Mucosa of descending colon (tissue), 3 donors: ENCODE measurements at regions not wholly inside any gene's neighbourhood (a gene's known extent, or its start where the extent isn't known, plus 50 kb on each side); places are given as distances from the start of the nearest gene placed in this dataset.

Source experiments
- ATAC-seq: fragments of 200-7000 bp; cut with Tn5 transposase; one replicate; pipeline ENCODE4 v1.9.1; 2020; ENCODE audit warnings: mild to moderate bottlenecking, moderate library complexity
- DNase-seq, 3 donors: peaks; one replicate each; pipeline ENCODE4 v3.0.0-alpha.2; 2020
- H3K36me3 ChIP-seq: fragments of 200-600 bp; one replicate; pipeline ENCODE4 v1.8.0; 2021; ENCODE audit warnings: low read depth, mild to moderate bottlenecking
- H3K4me1 ChIP-seq: fragments of 200-600 bp; one replicate; pipeline ENCODE4 v1.8.0; 2021; ENCODE audit warnings: low read depth, mild to moderate bottlenecking
- H3K4me3 ChIP-seq: fragments of 200-600 bp; one replicate; pipeline ENCODE4 v1.8.0; 2021; ENCODE audit warnings: mild to moderate bottlenecking
- H3K9me3 ChIP-seq: fragments of 200-600 bp; one replicate; pipeline ENCODE4 v1.8.0; 2021; ENCODE audit warnings: mild to moderate bottlenecking
- intact Hi-C, 2 donors: fragments of 100-400 bp; cut with DNase I in 1 of 2; cut with micrococcal nuclease in 1 of 2; formaldehyde crosslinking; loops; one replicate each; pipeline versions ENCODE4 v1.11.0 to v1.11.1; 2022; cut with DNase I, micrococcal nuclease
- TF ChIP-seq, protein P1 (sequence below): fragments of 200-600 bp; IDR thresholded peaks from one replicate; pipeline ENCODE4 v1.8.0; 2022; ENCODE audit warnings: antibody characterized with exemption, mild to moderate bottlenecking
- donor health status: DM: no; HTN: no; CAD: no; lungs with moderate emphysema.
- donor health status: DM: no; HTN: no; CAD: no.
- donor health status: DM: no; HTN: yes; CAD: no.

DNA sequence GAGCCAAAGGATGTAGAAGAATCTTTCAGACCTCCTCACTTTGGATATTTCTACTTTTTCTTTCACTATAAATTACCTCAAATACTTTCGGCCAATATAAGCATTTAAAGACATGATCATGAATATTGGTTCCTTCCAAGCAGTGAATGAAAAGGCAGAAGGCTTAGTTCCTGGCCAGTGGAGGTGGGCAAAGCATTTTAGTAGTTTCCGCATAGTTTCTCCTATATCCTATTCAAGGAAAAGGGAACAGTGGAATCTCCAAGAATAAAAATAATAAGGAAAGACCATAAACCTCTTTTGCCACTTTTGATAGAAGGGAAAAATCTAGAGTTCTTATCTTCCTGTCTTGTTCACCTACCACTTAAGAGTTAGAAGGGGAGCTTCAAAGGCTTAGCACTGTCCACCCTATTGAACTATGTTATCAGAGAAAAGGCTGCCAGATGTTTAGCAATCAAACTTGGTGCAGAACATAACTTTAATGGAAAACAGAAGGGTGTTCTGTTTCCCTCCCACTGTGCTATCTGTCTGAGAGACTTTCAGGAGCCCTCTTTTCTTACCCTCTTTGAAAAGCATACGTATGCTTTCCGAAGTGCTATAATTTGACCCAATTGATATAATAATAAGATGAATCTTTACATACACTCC lies 155.6 kb upstream of the DPH6 start:
- Histone ChIP-seq H3K4me3 (no peak overlapping the region), H3K36me3 (no peaks in the 10 kb centered on the region), H3K4me1 (peaks cover 20% of the 10 kb centered on the region), H3K9me3 (no peaks in the 10 kb centered on the region)
- TF ChIP-seq, protein P1, sequence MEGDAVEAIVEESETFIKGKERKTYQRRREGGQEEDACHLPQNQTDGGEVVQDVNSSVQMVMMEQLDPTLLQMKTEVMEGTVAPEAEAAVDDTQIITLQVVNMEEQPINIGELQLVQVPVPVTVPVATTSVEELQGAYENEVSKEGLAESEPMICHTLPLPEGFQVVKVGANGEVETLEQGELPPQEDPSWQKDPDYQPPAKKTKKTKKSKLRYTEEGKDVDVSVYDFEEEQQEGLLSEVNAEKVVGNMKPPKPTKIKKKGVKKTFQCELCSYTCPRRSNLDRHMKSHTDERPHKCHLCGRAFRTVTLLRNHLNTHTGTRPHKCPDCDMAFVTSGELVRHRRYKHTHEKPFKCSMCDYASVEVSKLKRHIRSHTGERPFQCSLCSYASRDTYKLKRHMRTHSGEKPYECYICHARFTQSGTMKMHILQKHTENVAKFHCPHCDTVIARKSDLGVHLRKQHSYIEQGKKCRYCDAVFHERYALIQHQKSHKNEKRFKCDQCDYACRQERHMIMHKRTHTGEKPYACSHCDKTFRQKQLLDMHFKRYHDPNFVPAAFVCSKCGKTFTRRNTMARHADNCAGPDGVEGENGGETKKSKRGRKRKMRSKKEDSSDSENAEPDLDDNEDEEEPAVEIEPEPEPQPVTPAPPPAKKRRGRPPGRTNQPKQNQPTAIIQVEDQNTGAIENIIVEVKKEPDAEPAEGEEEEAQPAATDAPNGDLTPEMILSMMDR, result no peak
- ATAC-seq (no peak), DNase-seq (no peak)
- intact Hi-C loops, result no loop called here

DNA sequence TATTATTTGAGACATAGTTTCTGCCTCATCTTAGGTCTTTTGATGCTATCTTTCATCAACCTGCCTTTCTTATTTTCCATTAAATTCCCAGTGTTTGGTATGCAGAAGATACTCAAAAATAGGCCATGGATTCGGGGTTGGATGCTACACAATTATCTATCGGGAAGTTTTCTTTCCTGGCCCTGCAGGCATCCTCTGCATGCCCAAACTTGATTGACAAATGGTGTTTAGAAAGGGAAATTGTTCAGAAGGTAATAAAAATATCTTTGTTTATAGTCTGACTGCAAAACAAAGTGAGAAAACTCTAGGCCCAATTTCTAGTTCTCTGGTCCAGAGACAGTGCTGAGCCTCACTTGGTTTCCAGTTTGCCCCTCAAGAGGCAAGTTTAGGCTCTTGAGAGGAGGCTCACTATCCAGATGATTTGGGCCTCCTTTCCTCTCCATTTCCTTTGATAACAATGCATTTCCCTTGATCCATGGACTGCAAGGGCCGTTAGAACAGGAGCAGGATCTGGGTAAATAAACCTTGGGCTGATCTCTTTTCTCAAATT lies 157.1 kb upstream of the DPH6 start:
- intact Hi-C loops, result no loop called here
- ATAC-seq (no peak), DNase-seq (no peak)
- no peak overlapping the region for H3K4me3 ChIP-seq
- peaks cover 15% of the 10 kb centered on the region for H3K4me1 ChIP-seq
- TF ChIP-seq, protein P1, result no peak
- H3K9me3 ChIP-seq, result no peaks in the 10 kb centered on the region
- no peaks in the 10 kb centered on the region for H3K36me3 ChIP-seq

DNA sequence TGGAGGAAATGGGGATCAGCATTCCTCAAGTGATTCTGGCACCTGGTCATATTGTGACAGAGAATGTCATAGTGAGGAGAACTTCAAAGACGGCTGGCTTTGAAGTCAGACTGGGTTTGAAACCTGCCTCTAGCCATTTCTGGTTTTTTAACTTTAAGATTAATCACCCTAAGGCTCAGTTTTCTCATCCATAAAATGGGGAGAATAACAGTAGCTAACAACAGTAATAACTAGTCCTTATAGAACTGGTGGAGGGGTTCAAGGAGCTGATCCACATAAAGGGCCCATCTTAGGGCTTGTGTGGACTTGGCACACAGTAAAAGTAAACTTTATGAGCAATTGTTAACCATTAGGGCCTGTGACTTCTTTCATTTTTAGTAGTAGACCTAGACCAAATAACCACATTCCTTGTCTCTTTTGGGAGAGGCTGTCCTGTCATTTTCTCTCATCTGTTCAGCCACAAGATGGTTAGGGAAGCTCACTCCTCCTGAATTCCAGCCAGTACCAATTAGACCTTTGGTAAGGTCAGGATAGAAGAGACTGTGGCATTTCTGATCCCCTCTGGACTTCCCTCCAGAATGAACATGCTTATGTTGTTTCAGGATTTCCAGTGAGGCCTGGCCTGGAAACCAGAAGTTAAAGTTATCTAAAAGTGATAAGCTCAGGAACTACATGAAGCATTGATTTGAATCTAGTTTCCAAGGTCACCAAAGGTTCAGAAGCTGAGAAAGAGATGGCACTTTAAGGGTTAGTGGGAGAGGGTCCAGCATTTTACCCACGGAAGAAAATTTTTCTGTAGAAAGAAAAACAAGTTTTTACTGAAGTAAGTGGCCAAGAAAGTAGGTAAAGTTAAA lies 159.3 kb upstream of the DPH6 start:
- TF ChIP-seq, protein P1, result no peak
- Histone ChIP-seq H3K4me3 (no peak overlapping the region), H3K9me3 (no peaks in the 10 kb centered on the region), H3K4me1 (no peaks in the 10 kb centered on the region), H3K36me3 (no peaks in the 10 kb centered on the region)
- intact Hi-C loops, result no loop called here
- ATAC-seq, result no peak
- DNase-seq, result no peak

DNA sequence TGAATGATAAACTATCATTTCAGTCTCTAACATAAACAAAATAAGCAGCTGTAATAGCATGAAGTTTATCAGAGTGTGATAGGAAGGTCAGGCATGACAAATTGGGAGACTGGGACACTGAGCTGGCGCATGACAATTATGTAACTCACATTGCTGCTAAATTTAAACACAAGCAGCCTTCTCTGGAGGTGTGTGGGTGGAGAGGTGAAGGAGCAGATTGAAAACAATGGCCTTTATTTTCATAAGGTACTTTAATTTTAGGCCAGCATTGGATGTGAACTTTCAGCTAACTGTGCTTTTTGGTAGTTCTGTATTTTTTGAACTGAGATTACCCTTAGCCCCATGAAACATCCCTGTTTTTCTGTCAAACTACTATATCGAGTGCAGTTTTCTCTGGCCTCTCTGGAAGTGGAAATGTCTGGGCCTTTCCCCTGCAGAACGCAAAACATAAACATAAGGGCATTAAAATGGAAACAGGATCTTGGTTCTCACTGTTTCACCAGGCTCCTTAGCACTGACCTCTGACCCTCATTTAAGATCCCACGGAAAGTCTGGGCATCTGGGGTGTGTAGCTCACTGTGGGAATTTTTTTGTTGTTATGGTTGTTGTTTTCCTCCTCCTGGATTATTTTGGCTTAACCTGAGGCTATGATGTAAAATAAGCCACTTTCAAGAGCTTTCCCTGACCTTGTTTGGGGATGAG lies 160.1 kb upstream of the DPH6 start:
- no peaks in the 10 kb centered on the region for H3K9me3 ChIP-seq
- no peaks in the 10 kb centered on the region for H3K36me3 ChIP-seq
- no peak for DNase-seq
- H3K4me1 ChIP-seq, result no peaks in the 10 kb centered on the region
- TF ChIP-seq, protein P1, result no peak
- no peak for ATAC-seq
- intact Hi-C loops, result no loop called here
- H3K4me3 ChIP-seq, result no peak overlapping the region

DNA sequence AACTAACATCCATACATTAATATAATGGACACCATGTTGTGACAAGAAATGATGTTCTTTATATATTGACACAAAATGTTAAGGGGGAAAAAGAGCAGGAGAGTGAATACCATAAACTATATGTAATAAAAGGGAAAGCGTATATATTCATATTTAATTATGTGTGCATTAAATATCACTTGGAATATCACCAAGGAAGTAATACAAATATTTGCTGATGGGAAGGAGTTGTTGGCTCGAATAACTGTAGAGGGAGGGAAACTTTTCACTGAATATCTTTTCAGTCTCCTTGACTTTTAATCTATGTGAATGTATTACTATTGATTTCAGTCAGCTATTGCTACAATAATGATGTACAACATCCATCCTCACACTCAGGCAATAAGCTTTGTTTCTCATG lies 167.0 kb upstream of the DPH6 start:
- Histone ChIP-seq H3K4me1 (no peaks in the 10 kb centered on the region), H3K4me3 (no peak overlapping the region), H3K36me3 (no peaks in the 10 kb centered on the region), H3K9me3 (no peaks in the 10 kb centered on the region)
- DNase-seq, result no peak
- TF ChIP-seq, protein P1, result no peak
- intact Hi-C loops, result no loop called here
- ATAC-seq, result no peak
